ENCODE measurements at regions not wholly inside any gene's neighbourhood (a gene's known extent, or its start where the extent isn't known, plus 50 kb on each side); places are given as distances from the start of the nearest gene placed in this dataset.

DNA sequence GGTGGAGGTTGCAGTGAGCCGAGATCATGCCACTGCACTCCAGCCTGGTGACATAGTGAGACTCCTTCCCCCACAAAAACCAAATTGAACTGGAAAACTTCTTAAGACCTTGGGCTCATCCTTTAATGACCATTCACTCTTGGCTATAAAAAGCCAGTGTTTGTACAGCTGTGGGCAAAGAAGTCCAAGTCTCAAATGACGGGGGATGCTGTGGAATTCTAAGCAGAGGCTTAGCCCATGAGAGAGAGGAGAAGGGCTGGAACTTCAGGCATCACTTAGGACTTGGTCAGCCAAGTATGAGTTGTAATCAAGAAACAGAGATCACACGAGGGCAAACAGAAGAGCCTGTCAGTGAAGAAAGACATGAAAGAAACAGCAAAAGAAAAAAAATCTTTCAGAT lies 79.3 kb upstream of the POU3F3 start:
- H3K36me3 Mint-ChIP-seq (ENCODE audit: low read depth): peaks cover 7% of the 10 kb centered on the region
- no peak overlapping the region for H3K4me3 Mint-ChIP-seq
- H3K9me3 Mint-ChIP-seq: peaks cover 23% of the 10 kb centered on the region
- no peak for TF ChIP-seq CTCF (IDR thresholded peaks at IDR 0.05)
- H3K27ac Mint-ChIP-seq: peak overlapping the region; percentile 74
- DNase-seq: no peak
- no peaks in the 10 kb centered on the region for H3K27me3 Mint-ChIP-seq (ENCODE audit: low read depth, poor library complexity)
- peaks cover 10% of the 10 kb centered on the region for H3K4me1 Mint-ChIP-seq

DNA sequence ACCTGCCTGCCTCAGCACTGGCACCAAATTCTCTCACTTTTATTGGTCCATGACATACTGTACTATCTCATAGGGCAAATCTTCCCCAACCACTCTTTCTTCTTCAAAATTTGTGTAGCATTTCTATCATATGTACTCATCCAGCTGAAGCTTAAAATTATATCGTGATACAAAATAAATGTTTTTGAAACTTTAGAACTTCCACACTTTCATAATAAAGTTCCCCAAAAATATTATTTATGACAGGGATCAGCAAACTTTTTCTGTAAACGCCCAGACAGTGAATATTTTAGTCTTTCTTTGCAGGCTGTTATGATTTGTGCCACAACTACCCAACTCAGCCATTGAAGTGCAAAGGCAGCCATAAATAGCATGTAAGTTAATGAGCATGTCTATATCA lies 76.2 kb upstream of the POU3F3 start:
- H3K4me1 Mint-ChIP-seq: peaks cover 15% of the 10 kb centered on the region
- no peak overlapping the region for H3K4me3 Mint-ChIP-seq
- H3K27me3 Mint-ChIP-seq (ENCODE audit: low read depth, poor library complexity): peaks cover 3% of the 10 kb centered on the region
- H3K9me3 Mint-ChIP-seq: peaks cover 10% of the 10 kb centered on the region
- no peak for DNase-seq
- TF ChIP-seq CTCF (IDR thresholded peaks at IDR 0.05): no peak
- H3K36me3 Mint-ChIP-seq (ENCODE audit: low read depth): peaks cover 5% of the 10 kb centered on the region
- H3K27ac Mint-ChIP-seq: no peak overlapping the region

DNA sequence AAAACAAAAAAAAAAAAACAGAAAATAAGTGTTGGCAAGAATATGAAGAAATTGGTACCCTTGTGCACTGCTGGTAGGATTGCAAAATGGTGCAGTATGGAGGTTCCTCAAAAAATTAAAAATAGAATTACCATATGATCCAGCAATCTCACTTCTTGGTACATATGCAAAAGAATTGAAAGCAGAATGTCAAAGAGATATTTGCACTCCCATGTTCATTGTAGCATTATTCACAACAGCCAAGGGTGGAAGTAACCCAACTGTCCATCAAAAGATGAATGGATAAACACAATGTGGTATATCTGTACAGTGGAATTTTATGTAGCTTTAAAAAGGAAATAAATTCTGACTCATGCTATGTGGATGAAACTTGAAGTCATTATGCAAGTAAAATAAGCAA lies 72.8 kb upstream of the POU3F3 start:
- Mint-ChIP-seq H3K27me3 (ENCODE audit: low read depth, poor library complexity) (peaks cover 8% of the 10 kb centered on the region), H3K4me1 (peaks cover 23% of the 10 kb centered on the region), H3K27ac (no peak overlapping the region), H3K4me3 (no peak overlapping the region), H3K36me3 (ENCODE audit: low read depth) (peaks cover 5% of the 10 kb centered on the region), H3K9me3 (peaks cover 10% of the 10 kb centered on the region)
- no peak for TF ChIP-seq CTCF (IDR thresholded peaks at IDR 0.05)
- no peak for DNase-seq

DNA sequence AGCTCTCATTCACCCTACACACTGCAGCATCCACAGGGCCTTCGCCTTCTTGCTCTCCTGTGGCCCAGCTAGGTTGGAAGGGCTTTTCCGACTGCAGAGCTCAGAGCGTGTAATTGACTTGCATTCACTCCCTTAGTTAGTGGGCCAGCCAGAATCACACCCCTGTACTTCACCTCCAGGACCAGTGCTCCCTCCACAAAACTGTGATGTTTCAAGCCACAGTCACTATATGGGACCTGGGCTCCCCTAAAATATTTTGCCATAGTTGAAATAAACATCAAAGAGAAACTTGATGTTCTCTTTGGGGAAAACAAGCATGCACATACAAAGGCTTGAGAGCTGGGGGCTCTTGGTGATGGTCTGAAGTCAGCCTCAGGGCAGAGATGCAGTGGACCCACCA lies 69.7 kb upstream of the POU3F3 start:
- peaks cover 8% of the 10 kb centered on the region for H3K27me3 Mint-ChIP-seq (ENCODE audit: low read depth, poor library complexity)
- peaks cover 6% of the 10 kb centered on the region for H3K9me3 Mint-ChIP-seq
- no peak overlapping the region for H3K27ac Mint-ChIP-seq
- peaks cover 54% of the 10 kb centered on the region for H3K4me1 Mint-ChIP-seq
- H3K36me3 Mint-ChIP-seq (ENCODE audit: low read depth): no peaks in the 10 kb centered on the region
- H3K4me3 Mint-ChIP-seq: no peak overlapping the region
- TF ChIP-seq CTCF (IDR thresholded peaks at IDR 0.05): no peak
- no peak for DNase-seq

GRCh38 chr2:104786204-104786603 lies 67.7 kb upstream of the POU3F3 start:
- no peak for DNase-seq
- Mint-ChIP-seq H3K36me3 (ENCODE audit: low read depth) (no peaks in the 10 kb centered on the region), H3K4me3 (no peak overlapping the region), H3K27me3 (ENCODE audit: low read depth, poor library complexity) (peaks cover 8% of the 10 kb centered on the region), H3K4me1 (peaks cover 74% of the 10 kb centered on the region), H3K27ac (no peak overlapping the region), H3K9me3 (peaks cover 5% of the 10 kb centered on the region)
- no peak for TF ChIP-seq CTCF (IDR thresholded peaks at IDR 0.05)

GRCh38 chr2:104786821-104787220 lies 67.1 kb upstream of the POU3F3 start:
- H3K4me3 Mint-ChIP-seq: no peak overlapping the region
- no peaks in the 10 kb centered on the region for H3K9me3 Mint-ChIP-seq
- peaks cover 80% of the 10 kb centered on the region for H3K4me1 Mint-ChIP-seq
- H3K27me3 Mint-ChIP-seq (ENCODE audit: low read depth, poor library complexity): peaks cover 8% of the 10 kb centered on the region
- TF ChIP-seq CTCF (IDR thresholded peaks at IDR 0.05): no peak
- no peaks in the 10 kb centered on the region for H3K36me3 Mint-ChIP-seq (ENCODE audit: low read depth)
- no peak for DNase-seq
- no peak overlapping the region for H3K27ac Mint-ChIP-seq
